Keratinocyte (primary cell): ENCODE measurements at regions not wholly inside any gene's neighbourhood (a gene's known extent, or its start where the extent isn't known, plus 50 kb on each side); places are given as distances from the start of the nearest gene placed in this dataset.

Source experiments
- DNase-seq: peaks from one replicate; pipeline ENCODE4 v3.0.0-alpha.2; 2011; ENCODE audit warnings: low read depth, missing footprints, low spot score
- FAIRE-seq: peaks from 2 replicates; lab custom pipeline; 2011; peaks lifted over from hg19 to GRCh38; lab: Jason Lieb, UNC
- H2AFZ ChIP-seq: 2 replicates; pipeline ENCODE4 v1.6.0; 2012; ENCODE audit warnings: low read length, control low read depth, inconsistent platforms; ENCODE audit not compliant: control insufficient read depth
- H3K27ac ChIP-seq: 2 replicates; pipeline ENCODE4 v1.5.1; 2011; ENCODE audit warnings: low read length; ENCODE audit not compliant: control insufficient read depth, insufficient read depth
- H3K27me3 ChIP-seq: 3 replicates; pipeline ENCODE4 v1.6.0; 2011; ENCODE audit warnings: low read length; ENCODE audit not compliant: control insufficient read depth, insufficient read depth; ENCODE audit errors: extremely low read depth
- H3K36me3 ChIP-seq, 2 experiments: 2 replicates in 1 of 2; 3 replicates in 1 of 2; pipeline ENCODE4 v1.5.1; 2011; ENCODE audit warnings: low read length in 2 of 2, mild to moderate bottlenecking in 1 of 2; ENCODE audit not compliant: control insufficient read depth in 2 of 2, insufficient read depth in 2 of 2; ENCODE audit errors: extremely low read depth in 1 of 2
- H3K4me1 ChIP-seq: 3 replicates; pipeline ENCODE4 v1.5.1; 2011; ENCODE audit warnings: low read length; ENCODE audit not compliant: control insufficient read depth, insufficient read depth; ENCODE audit errors: extremely low read depth
- H3K4me2 ChIP-seq: 3 replicates; pipeline ENCODE4 v1.6.0; 2011; ENCODE audit warnings: low read depth, low read length; ENCODE audit not compliant: control insufficient read depth, insufficient read depth; ENCODE audit errors: extremely low read depth
- H3K4me3 ChIP-seq, 3 experiments: fragments of 200-600 bp in 1 of 3; sonication (generic) in 1 of 3; 2 replicates in 2 of 3; 3 replicates in 1 of 3; pipeline ENCODE4 v1.5.1; 2011 to 2016; ENCODE audit warnings: low read length in 3 of 3, mild to moderate bottlenecking in 3 of 3, control low read depth in 2 of 3, inconsistent platforms in 1 of 3, low read depth in 1 of 3, mixed read lengths in 1 of 3, mixed run types in 1 of 3, moderate library complexity in 1 of 3; ENCODE audit not compliant: control insufficient read depth in 2 of 3, insufficient read depth in 2 of 3; ENCODE audit errors: extremely low read depth in 1 of 3
- H3K79me2 ChIP-seq: 2 replicates; pipeline ENCODE4 v1.6.0; 2012; ENCODE audit warnings: low read length; ENCODE audit not compliant: control insufficient read depth, insufficient read depth
- H3K9ac ChIP-seq: 3 replicates; pipeline ENCODE4 v1.6.0; 2011; ENCODE audit warnings: low read length; ENCODE audit not compliant: control insufficient read depth, insufficient read depth; ENCODE audit errors: extremely low read depth
- H3K9me1 ChIP-seq: 3 replicates; pipeline ENCODE4 v1.6.0; 2011; ENCODE audit warnings: low read length; ENCODE audit not compliant: control insufficient read depth, insufficient read depth; ENCODE audit errors: extremely low read depth
- H3K9me3 ChIP-seq: 2 replicates; pipeline ENCODE4 v1.5.1; 2012; ENCODE audit warnings: low read depth, low read length; ENCODE audit not compliant: control insufficient read depth
- H4K20me1 ChIP-seq: 3 replicates; pipeline ENCODE4 v1.6.0; 2011; ENCODE audit warnings: low read length; ENCODE audit not compliant: control insufficient read depth, insufficient read depth; ENCODE audit errors: extremely low read depth
- EZH2 ChIP-seq: IDR thresholded peaks from one replicate; pipeline ENCODE4 v1.6.1; 2012; ENCODE audit warnings: inconsistent platforms, mild to moderate bottlenecking, low read length, moderate library complexity
- dilution Hi-C: fragments of 300-500 bp; cut with MboI; formaldehyde crosslinking; loops from one replicate; pipeline ENCODE4 v1.7.0; 2020; ENCODE audit warnings: low sequenced_read_pairs; ENCODE audit not compliant: extremely low pct_ligation_motif_present
- TF ChIP-seq, protein P1 (sequence below), 3 experiments: IDR thresholded peaks in 1 of 3; conservative IDR thresholded peaks in 1 of 3; optimal IDR thresholded peaks in 1 of 3; 2 replicates in 2 of 3; 3 replicates in 1 of 3; pipeline versions ENCODE3 to v1.5.1; 2011; ENCODE audit warnings: low read length in 3 of 3, mild to moderate bottlenecking in 3 of 3, moderate library complexity in 2 of 3, control low read depth in 1 of 3, inconsistent platforms in 1 of 3; ENCODE audit not compliant: insufficient read depth in 2 of 3; ENCODE audit errors: extremely low read depth in 1 of 3

DNA sequence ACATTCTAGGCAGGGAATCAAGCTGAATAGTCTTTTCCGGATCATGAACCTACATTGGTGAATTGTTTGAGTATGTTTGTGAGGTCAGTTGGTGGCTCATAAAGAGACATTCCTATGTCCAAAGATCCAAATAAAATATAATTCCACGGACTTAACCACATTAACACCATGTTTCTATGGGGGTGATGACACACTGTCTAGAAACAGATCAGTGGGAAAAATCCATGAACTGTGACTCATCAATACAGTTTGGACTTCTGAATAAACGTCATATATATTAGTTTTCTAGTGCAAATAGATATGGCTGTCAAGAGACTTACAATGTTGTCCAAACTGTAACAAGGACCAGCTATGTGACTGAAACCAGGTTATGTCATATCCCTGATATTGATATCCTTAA is 509.9 kb upstream of the TYRP1 start:
- no peaks in the 10 kb centered on the region for H3K36me3 ChIP-seq
- no peak for FAIRE-seq
- no peak overlapping the region for H2AFZ ChIP-seq
- DNase-seq = no peak
- no peak overlapping the region for H3K27ac ChIP-seq
- TF ChIP-seq EZH2 = no peak
- TF ChIP-seq, protein P1, sequence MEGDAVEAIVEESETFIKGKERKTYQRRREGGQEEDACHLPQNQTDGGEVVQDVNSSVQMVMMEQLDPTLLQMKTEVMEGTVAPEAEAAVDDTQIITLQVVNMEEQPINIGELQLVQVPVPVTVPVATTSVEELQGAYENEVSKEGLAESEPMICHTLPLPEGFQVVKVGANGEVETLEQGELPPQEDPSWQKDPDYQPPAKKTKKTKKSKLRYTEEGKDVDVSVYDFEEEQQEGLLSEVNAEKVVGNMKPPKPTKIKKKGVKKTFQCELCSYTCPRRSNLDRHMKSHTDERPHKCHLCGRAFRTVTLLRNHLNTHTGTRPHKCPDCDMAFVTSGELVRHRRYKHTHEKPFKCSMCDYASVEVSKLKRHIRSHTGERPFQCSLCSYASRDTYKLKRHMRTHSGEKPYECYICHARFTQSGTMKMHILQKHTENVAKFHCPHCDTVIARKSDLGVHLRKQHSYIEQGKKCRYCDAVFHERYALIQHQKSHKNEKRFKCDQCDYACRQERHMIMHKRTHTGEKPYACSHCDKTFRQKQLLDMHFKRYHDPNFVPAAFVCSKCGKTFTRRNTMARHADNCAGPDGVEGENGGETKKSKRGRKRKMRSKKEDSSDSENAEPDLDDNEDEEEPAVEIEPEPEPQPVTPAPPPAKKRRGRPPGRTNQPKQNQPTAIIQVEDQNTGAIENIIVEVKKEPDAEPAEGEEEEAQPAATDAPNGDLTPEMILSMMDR (optimal IDR thresholded peaks at IDR 0.05 in 1 of 3, IDR thresholded peaks at IDR 0.05 in 1 of 3, conservative IDR thresholded peaks at IDR 0.05 in 1 of 3; ENCODE audit: extremely low read depth in 1 of 3, insufficient read depth in 2 of 3, low read length in 3 of 3) = no peak
- no peaks in the 10 kb centered on the region for H3K9me3 ChIP-seq
- no peaks in the 10 kb centered on the region for H4K20me1 ChIP-seq
- no peak overlapping the region for H3K4me2 ChIP-seq
- no peaks in the 10 kb centered on the region for H3K79me2 ChIP-seq
- no peak overlapping the region for H3K9ac ChIP-seq
- no peaks in the 10 kb centered on the region for H3K4me1 ChIP-seq
- dilution Hi-C loops = no loop called here
- no peaks in the 10 kb centered on the region for H3K9me1 ChIP-seq
- no peaks in the 10 kb centered on the region for H3K27me3 ChIP-seq
- no peak overlapping the region for H3K4me3 ChIP-seq

DNA sequence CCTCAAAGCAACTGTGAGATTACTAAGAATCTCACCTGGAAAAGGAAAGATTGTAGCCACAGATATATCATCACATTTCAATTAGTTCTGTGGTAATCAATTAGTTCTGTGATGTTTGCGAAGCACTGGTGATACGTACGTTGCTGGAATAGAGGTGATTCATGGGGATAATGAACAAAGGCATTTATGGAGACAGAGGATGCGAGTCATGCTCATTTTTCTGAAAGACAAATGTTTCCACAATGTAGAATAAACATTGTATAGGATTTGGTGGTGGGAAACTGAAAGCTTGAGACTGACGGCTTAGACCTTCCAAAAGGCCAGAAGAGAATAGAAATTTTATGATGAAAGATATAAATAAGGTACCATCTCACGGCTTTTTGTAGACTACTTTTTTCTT is 507.3 kb upstream of the TYRP1 start:
- Histone ChIP-seq H3K36me3 (no peaks in the 10 kb centered on the region), H2AFZ (no peak overlapping the region)
- dilution Hi-C loops = no loop called here

More for the DNA sequence above, 507.3 kb upstream of the TYRP1 start:
- Histone ChIP-seq H3K4me1 (no peaks in the 10 kb centered on the region), H3K27me3 (no peaks in the 10 kb centered on the region), H4K20me1 (no peaks in the 10 kb centered on the region), H3K9me3 (no peaks in the 10 kb centered on the region), H3K9me1 (no peaks in the 10 kb centered on the region), H3K4me3 (no peak overlapping the region), H3K79me2 (no peaks in the 10 kb centered on the region), H3K27ac (no peak overlapping the region), H3K9ac (no peak overlapping the region), H3K4me2 (no peak overlapping the region)
- FAIRE-seq (no peak), DNase-seq (no peak)
- no peak for TF ChIP-seq EZH2
- TF ChIP-seq, protein P1 (optimal IDR thresholded peaks at IDR 0.05 in 1 of 3, IDR thresholded peaks at IDR 0.05 in 1 of 3, conservative IDR thresholded peaks at IDR 0.05 in 1 of 3; ENCODE audit: extremely low read depth in 1 of 3, insufficient read depth in 2 of 3, low read length in 3 of 3) = no peak
